Naive thymus-derived CD4-positive, alpha-beta T cell (primary cell): ENCODE measurements at regions not wholly inside any gene's neighbourhood (a gene's known extent, or its start where the extent isn't known, plus 50 kb on each side); places are given as distances from the start of the nearest gene placed in this dataset.

ENCODE experiments used
- ATAC-seq: fragments of 150-1000 bp; cut with Tn5 transposase; 2 replicates; pipeline ENCODE4 v1.10.0; 2021; ENCODE audit warnings: mild to moderate bottlenecking, moderate library complexity
- CTCF ChIA-PET: fragments of 350-600 bp; sonication (Branson Sonifier 250); formaldehyde crosslinking; loops from one replicate; lab custom pipeline; 2021; ENCODE audit warnings: antibody characterized with exemption; lab: Charles Lee
- POLR2A ChIA-PET: fragments of 350-600 bp; sonication (Branson Sonifier 250); formaldehyde crosslinking; loops from one replicate; lab custom pipeline; 2021; ENCODE audit warnings: antibody characterized with exemption, inconsistent platforms; lab: Charles Lee
- DNase-seq, 9 donors: peaks; one replicate each; pipeline versions ENCODE4 v3.0.0 to v3.0.0-alpha.2; 2020 to 2022; ENCODE audit warnings: mixed read lengths in 1 of 9
- H3K27ac ChIP-seq: one replicate; pipeline ENCODE4 v1.7.0; 2013; ENCODE audit warnings: mild to moderate bottlenecking, low read depth, low read length, moderate library complexity
- H3K27me3 ChIP-seq, 2 donors: one replicate each; pipeline ENCODE4 v1.7.0; 2013; ENCODE audit warnings: low read length in 2 of 2, mild to moderate bottlenecking in 2 of 2, moderate library complexity in 2 of 2; ENCODE audit not compliant: control insufficient read depth in 2 of 2, insufficient read depth in 2 of 2
- H3K36me3 ChIP-seq, 3 experiments: 1 replicate in 2 of 3; 2 replicates in 1 of 3; pipeline ENCODE4 v1.7.0; 2013; ENCODE audit warnings: low read length in 3 of 3, mild to moderate bottlenecking in 3 of 3, moderate library complexity in 1 of 3; ENCODE audit not compliant: insufficient read depth in 3 of 3, control insufficient read depth in 2 of 3
- H3K4me1 ChIP-seq, 2 donors: one replicate each; pipeline ENCODE4 v1.7.0; 2013; ENCODE audit warnings: low read length in 2 of 2, mild to moderate bottlenecking in 2 of 2, moderate library complexity in 1 of 2; ENCODE audit not compliant: control insufficient read depth in 2 of 2, insufficient read depth in 2 of 2
- H3K4me3 ChIP-seq: 2 replicates; pipeline ENCODE4 v1.7.0; 2013; ENCODE audit warnings: mild to moderate bottlenecking, low read length
- H3K9me3 ChIP-seq, 3 experiments: 1 replicate in 2 of 3; 2 replicates in 1 of 3; pipeline ENCODE4 v1.7.0; 2013; ENCODE audit warnings: low read length in 3 of 3; ENCODE audit not compliant: control insufficient read depth in 2 of 3
- H3K27ac Mint-ChIP-seq, 9 donors: one replicate each; pipeline ENCODE4 v1.8.0; 2020 to 2022; ENCODE audit warnings: mixed read lengths in 9 of 9, mild to moderate bottlenecking in 8 of 9, moderate library complexity in 5 of 9, inconsistent platforms in 2 of 9
- H3K27me3 Mint-ChIP-seq, 5 donors: one replicate each; pipeline ENCODE4 v1.8.0; 2021 to 2022; ENCODE audit warnings: mixed read lengths in 5 of 5, mild to moderate bottlenecking in 1 of 5
- H3K36me3 Mint-ChIP-seq, 5 donors: one replicate each; pipeline ENCODE4 v1.8.0; 2020 to 2022; ENCODE audit warnings: mixed read lengths in 5 of 5, mild to moderate bottlenecking in 3 of 5, inconsistent platforms in 1 of 5
- H3K4me1 Mint-ChIP-seq, 7 donors: one replicate each; pipeline ENCODE4 v1.8.0; 2020 to 2022; ENCODE audit warnings: mixed read lengths in 7 of 7, mild to moderate bottlenecking in 3 of 7, inconsistent platforms in 1 of 7
- H3K4me3 Mint-ChIP-seq, 10 donors: one replicate each; pipeline ENCODE4 v1.8.0; 2020 to 2022; ENCODE audit warnings: mild to moderate bottlenecking in 10 of 10, mixed read lengths in 10 of 10, moderate library complexity in 6 of 10, inconsistent platforms in 2 of 10
- H3K9me3 Mint-ChIP-seq, 11 donors: one replicate each; pipeline ENCODE4 v1.8.0; 2020 to 2022; ENCODE audit warnings: mixed read lengths in 11 of 11, mild to moderate bottlenecking in 4 of 11, inconsistent platforms in 1 of 11, moderate library complexity in 1 of 11
- intact Hi-C, 2 donors: fragments of 100-400 bp; cut with micrococcal nuclease; formaldehyde crosslinking; loops; one replicate each; pipeline ENCODE4 v1.15.1; 2023

- no peaks in the 10 kb centered on the region for H3K36me3 ChIP-seq
- no peak overlapping the region for H3K4me3 ChIP-seq
- ChIA-PET CTCF (no interaction called here), POLR2A (no interaction called here)
- no peaks in the 10 kb centered on the region for H3K9me3 ChIP-seq
- DNase-seq = no peak
- H3K27ac Mint-ChIP-seq = no peak overlapping the region
- ATAC-seq = no peak
- no peaks in the 10 kb centered on the region for H3K4me1 ChIP-seq
- intact Hi-C loops = no loop called here
- H3K4me3 Mint-ChIP-seq = no peak overlapping the region
- no peaks in the 10 kb centered on the region for H3K27me3 ChIP-seq
- no peak overlapping the region for H3K27ac ChIP-seq
- no peaks in the 10 kb centered on the region for H3K4me1 Mint-ChIP-seq
- no peaks in the 10 kb centered on the region for H3K36me3 Mint-ChIP-seq
- H3K27me3 Mint-ChIP-seq = no peaks in the 10 kb centered on the region
- H3K9me3 Mint-ChIP-seq = peaks cover 0 to 7% (median 0%) of the 10 kb centered on the region in 11 donors
Observed at GRCh38 chr10:53598914-53599313, 826.3 kb upstream of the MBL2 start.

GRCh38 chr10:53597835-53598251 is 825.3 kb upstream of the MBL2 start:
- CTCF ChIA-PET = interaction anchor here (1.6 kb wide), 1 partner anchor 8 kb away, joined by 3 read pairs; no protein-coding TSS in a partner anchor
- Mint-ChIP-seq H3K27me3 (no peaks in the 10 kb centered on the region), H3K9me3 (peaks cover 0 to 9% (median 2%) of the 10 kb centered on the region in 11 donors), H3K36me3 (no peaks in the 10 kb centered on the region), H3K4me3 (no peak overlapping the region), H3K4me1 (no peaks in the 10 kb centered on the region), H3K27ac (no peak overlapping the region)
- no peak overlapping the region for H3K4me3 ChIP-seq
- DNase-seq (no peak), ATAC-seq (no peak)
- no peaks in the 10 kb centered on the region for H3K27me3 ChIP-seq
- H3K9me3 ChIP-seq = no peaks in the 10 kb centered on the region
- POLR2A ChIA-PET = no interaction called here
- intact Hi-C loops = no loop called here
- no peak overlapping the region for H3K27ac ChIP-seq
- H3K36me3 ChIP-seq = no peaks in the 10 kb centered on the region
- H3K4me1 ChIP-seq = no peaks in the 10 kb centered on the region

GRCh38 chr10:53580465-53580864 is 807.9 kb upstream of the MBL2 start:
- intact Hi-C loops = no loop called here
- H3K9me3 Mint-ChIP-seq = peaks cover 4 to 14% (median 5%) of the 10 kb centered on the region in 11 donors
- no peak overlapping the region for H3K27ac Mint-ChIP-seq

GRCh38 chr10:53579773-53580172 is 807.2 kb upstream of the MBL2 start:
- H3K9me3 ChIP-seq = no peaks in the 10 kb centered on the region
- POLR2A ChIA-PET = no interaction called here
- Mint-ChIP-seq H3K27ac (no peak overlapping the region), H3K27me3 (no peaks in the 10 kb centered on the region), H3K4me1 (no peaks in the 10 kb centered on the region), H3K36me3 (no peaks in the 10 kb centered on the region), H3K4me3 (no peak overlapping the region), H3K9me3 (peaks cover 4 to 15% (median 6%) of the 10 kb centered on the region in 11 donors)
- no peak for DNase-seq
- no peak for ATAC-seq
- no peaks in the 10 kb centered on the region for H3K27me3 ChIP-seq
- no peaks in the 10 kb centered on the region for H3K36me3 ChIP-seq
- no peaks in the 10 kb centered on the region for H3K4me1 ChIP-seq
- intact Hi-C loops = no loop called here
- no peak overlapping the region for H3K27ac ChIP-seq
- no peak overlapping the region for H3K4me3 ChIP-seq
- CTCF ChIA-PET = no interaction called here

More at GRCh38 chr10:53580465-53580864, 807.9 kb upstream of the MBL2 start:
- Mint-ChIP-seq H3K4me3 (no peak overlapping the region), H3K4me1 (no peaks in the 10 kb centered on the region), H3K27me3 (no peaks in the 10 kb centered on the region), H3K36me3 (no peaks in the 10 kb centered on the region)
- no peak for DNase-seq
- POLR2A ChIA-PET = no interaction called here
- H3K36me3 ChIP-seq = no peaks in the 10 kb centered on the region
- CTCF ChIA-PET = no interaction called here
- ATAC-seq = no peak
- H3K27ac ChIP-seq = no peak overlapping the region
- no peaks in the 10 kb centered on the region for H3K9me3 ChIP-seq
- H3K4me1 ChIP-seq = no peaks in the 10 kb centered on the region
- H3K27me3 ChIP-seq = no peaks in the 10 kb centered on the region
- no peak overlapping the region for H3K4me3 ChIP-seq

- Mint-ChIP-seq H3K4me1 (no peaks in the 10 kb centered on the region), H3K27me3 (no peaks in the 10 kb centered on the region), H3K36me3 (no peaks in the 10 kb centered on the region), H3K4me3 (no peak overlapping the region), H3K9me3 (peaks cover 0 to 9% (median 6%) of the 10 kb centered on the region in 11 donors), H3K27ac (no peak overlapping the region)
- Histone ChIP-seq H3K4me3 (no peak overlapping the region), H3K4me1 (no peaks in the 10 kb centered on the region), H3K27ac (no peak overlapping the region), H3K9me3 (no peaks in the 10 kb centered on the region), H3K27me3 (no peaks in the 10 kb centered on the region), H3K36me3 (no peaks in the 10 kb centered on the region)
- ChIA-PET POLR2A (no interaction called here), CTCF (no interaction called here)
- no peak for ATAC-seq
- intact Hi-C loops = no loop called here
- DNase-seq = no peak
Observed at GRCh38 chr10:53574024-53574423, 801.4 kb upstream of the MBL2 start.

- intact Hi-C loops = no loop called here
- no peaks in the 10 kb centered on the region for H3K9me3 ChIP-seq
- no peak overlapping the region for H3K27ac ChIP-seq
- Mint-ChIP-seq H3K36me3 (no peaks in the 10 kb centered on the region), H3K4me1 (no peaks in the 10 kb centered on the region), H3K4me3 (no peak overlapping the region), H3K9me3 (peaks cover 0 to 12% (median 6%) of the 10 kb centered on the region in 11 donors), H3K27me3 (no peaks in the 10 kb centered on the region), H3K27ac (no peak overlapping the region)
- H3K36me3 ChIP-seq = no peaks in the 10 kb centered on the region
- no peaks in the 10 kb centered on the region for H3K4me1 ChIP-seq
- no peak overlapping the region for H3K4me3 ChIP-seq
- POLR2A ChIA-PET = no interaction called here
- ATAC-seq (no peak), DNase-seq (no peak)
- no peaks in the 10 kb centered on the region for H3K27me3 ChIP-seq
- CTCF ChIA-PET = no interaction called here
Observed at GRCh38 chr10:53573498-53573897, 800.9 kb upstream of the MBL2 start.

GRCh38 chr10:53572799-53573198 is 800.2 kb upstream of the MBL2 start:
- ATAC-seq = no peak
- no peak for DNase-seq
- peaks cover 0 to 18% (median 6%) of the 10 kb centered on the region in 11 donors for H3K9me3 Mint-ChIP-seq
- no peaks in the 10 kb centered on the region for H3K36me3 ChIP-seq
- intact Hi-C loops = no loop called here
- H3K27ac ChIP-seq = no peak overlapping the region
- H3K4me3 Mint-ChIP-seq = no peak overlapping the region
- no peaks in the 10 kb centered on the region for H3K27me3 ChIP-seq
- H3K9me3 ChIP-seq = no peaks in the 10 kb centered on the region
- no peak overlapping the region for H3K27ac Mint-ChIP-seq
- CTCF ChIA-PET = no interaction called here
- H3K4me1 Mint-ChIP-seq = no peaks in the 10 kb centered on the region
- no peak overlapping the region for H3K4me3 ChIP-seq
- H3K27me3 Mint-ChIP-seq = no peaks in the 10 kb centered on the region
- H3K4me1 ChIP-seq = no peaks in the 10 kb centered on the region
- no peaks in the 10 kb centered on the region for H3K36me3 Mint-ChIP-seq
- POLR2A ChIA-PET = no interaction called here
